PC-3 (cell line): ENCODE measurements at regions not wholly inside any gene's neighbourhood (a gene's known extent, or its start where the extent isn't known, plus 50 kb on each side); places are given as distances from the start of the nearest gene placed in this dataset.

ENCODE experiments used
- ATAC-seq: fragments of 200-7000 bp; cut with Tn5 transposase; 2 replicates; pipeline ENCODE4 v1.9.1; 2020; ENCODE audit warnings: mild to moderate bottlenecking, moderate library complexity
- BruUV-seq: library from RNA; stranded (reverse); fragments of 400-500 nt; replicated peaks from 2 replicates; lab custom pipeline; 2021; lab: Mats Ljungman, UMichigan
- CTCF ChIA-PET: fragments of 300-600 bp; sonication (Branson Sonifier 250); formaldehyde crosslinking; loops from one replicate; lab custom pipeline; 2022; ENCODE audit warnings: antibody characterized with exemption; lab: Charles Lee
- POLR2A ChIA-PET: fragments of 300-600 bp; sonication (Branson Sonifier 250); formaldehyde crosslinking; loops from one replicate; lab custom pipeline; 2022; ENCODE audit warnings: antibody characterized with exemption; ENCODE audit not compliant: unreplicated experiment; lab: Charles Lee
- DNase-seq: peaks from one replicate; pipeline ENCODE4 v3.0.0-alpha.2; 2015
- H2AFZ ChIP-seq: fragments of 300-600 bp; sonication (generic); 2 replicates; pipeline ENCODE4 v1.6.0; 2016; ENCODE audit warnings: antibody characterized with exemption, low read length
- H3F3A ChIP-seq: fragments of 300-600 bp; sonication (generic); one replicate; pipeline ENCODE4 v1.6.0; 2017; ENCODE audit warnings: antibody characterized with exemption, low read length, control low read depth, mild to moderate bottlenecking; ENCODE audit not compliant: unreplicated experiment
- H3K27ac ChIP-seq: fragments of 300-600 bp; sonication (generic); 2 replicates; pipeline ENCODE4 v1.5.1; 2016; ENCODE audit warnings: mild to moderate bottlenecking, low read length
- H3K27me3 ChIP-seq: fragments of 300-600 bp; sonication (generic); 2 replicates; pipeline ENCODE4 v1.6.1; 2016; ENCODE audit warnings: low read length, mixed read lengths
- H3K36me3 ChIP-seq: fragments of 300-600 bp; sonication (generic); 2 replicates; pipeline ENCODE4 v1.6.1; 2016; ENCODE audit warnings: low read depth, mixed run types, low read length, mixed read lengths
- H3K4me1 ChIP-seq: fragments of 300-600 bp; sonication (generic); 2 replicates; pipeline ENCODE4 v1.5.1; 2016; ENCODE audit warnings: low read length; ENCODE audit not compliant: insufficient read depth
- H3K4me2 ChIP-seq: fragments of 300-600 bp; sonication (generic); 2 replicates; pipeline ENCODE4 v1.6.0; 2016; ENCODE audit warnings: low read length
- H3K4me3 ChIP-seq: fragments of 300-600 bp; sonication (generic); 2 replicates; pipeline ENCODE4 v1.5.1; 2016; ENCODE audit warnings: mild to moderate bottlenecking, low read length, mixed read lengths
- H3K79me2 ChIP-seq: fragments of 300-600 bp; sonication (generic); 2 replicates; pipeline ENCODE4 v1.6.1; 2017; ENCODE audit warnings: low read length, mixed read lengths
- H3K9ac ChIP-seq: fragments of 300-600 bp; sonication (generic); 2 replicates; pipeline ENCODE4 v1.6.0; 2016; ENCODE audit warnings: mild to moderate bottlenecking, low read length
- H3K9me2 ChIP-seq: fragments of 300-600 bp; sonication (generic); replicated peaks from 2 replicates; pipeline ENCODE4 v1.6.1; 2016; ENCODE audit warnings: mixed run types, low read length, mixed read lengths
- H3K9me3 ChIP-seq: fragments of 300-600 bp; sonication (generic); 2 replicates; pipeline ENCODE4 v1.6.1; 2016; ENCODE audit warnings: low read length, mixed read lengths
- H4K20me1 ChIP-seq: fragments of 300-600 bp; sonication (generic); 2 replicates; pipeline ENCODE4 v1.6.1; 2016; ENCODE audit warnings: low read length, mixed read lengths
- CTCF ChIP-seq: fragments of 300-600 bp; sonication (generic); conservative IDR thresholded peaks from 2 replicates; pipeline ENCODE4 v1.5.1; 2017; ENCODE audit warnings: antibody characterized with exemption, low read depth, mild to moderate bottlenecking, low read length
- EZH2 ChIP-seq: fragments of 300-600 bp; sonication (generic); IDR thresholded peaks from one replicate; pipeline ENCODE4 v1.6.1; 2017; ENCODE audit warnings: antibody characterized with exemption, mild to moderate bottlenecking, low read length; ENCODE audit not compliant: unreplicated experiment
- EZH2phosphoT487 ChIP-seq: fragments of 300-600 bp; sonication (generic); IDR thresholded peaks from 2 replicates; pipeline ENCODE4 v1.6.1; 2018; ENCODE audit warnings: mild to moderate bottlenecking, antibody characterized with exemption, low read length, borderline replicate concordance
- intact Hi-C: fragments of 100-400 bp; cut with micrococcal nuclease; formaldehyde crosslinking; loops from 2 replicates; pipeline ENCODE4 v1.9.0; 2023

GRCh38 chr11:45423036-45423435, 136.9 kb upstream of the SYT13 start:
- H3K9me3 ChIP-seq, result no peaks in the 10 kb centered on the region
- H3K4me2 ChIP-seq, result no peak overlapping the region
- no TSS peak for BruUV-seq
- H3K27ac ChIP-seq, result no peak overlapping the region
- no peak overlapping the region for H2AFZ ChIP-seq
- H3K4me3 ChIP-seq, result no peak overlapping the region
- H3K79me2 ChIP-seq, result no peaks in the 10 kb centered on the region
- H3K36me3 ChIP-seq, result no peaks in the 10 kb centered on the region
- H3K9me2 ChIP-seq, result no peaks in the 10 kb centered on the region
- CTCF ChIA-PET, result no interaction called here
- no peak for TF ChIP-seq EZH2phosphoT487
- no peak for TF ChIP-seq CTCF
- no peak for TF ChIP-seq EZH2
- POLR2A ChIA-PET, result no interaction called here
- peaks cover 27% of the 10 kb centered on the region for H3K27me3 ChIP-seq
- DNase-seq (no peak), ATAC-seq (no peak)
- H3F3A ChIP-seq, result no peaks in the 10 kb centered on the region
- H3K4me1 ChIP-seq, result no peaks in the 10 kb centered on the region
- no peaks in the 10 kb centered on the region for H4K20me1 ChIP-seq
- intact Hi-C loops, result no loop called here
- H3K9ac ChIP-seq, result no peak overlapping the region

- no peaks in the 10 kb centered on the region for H3K4me1 ChIP-seq
- no peaks in the 10 kb centered on the region for H3F3A ChIP-seq
- ATAC-seq (no peak), DNase-seq (no peak)
- H3K9ac ChIP-seq, result no peak overlapping the region
- no TSS peak for BruUV-seq
- no peaks in the 10 kb centered on the region for H3K9me3 ChIP-seq
- H2AFZ ChIP-seq, result no peak overlapping the region
- ChIA-PET POLR2A (no interaction called here), CTCF (no interaction called here)
- TF ChIP-seq EZH2phosphoT487 (no peak), EZH2 (no peak), CTCF (no peak)
- H3K4me2 ChIP-seq, result no peak overlapping the region
- intact Hi-C loops, result no loop called here
- no peak overlapping the region for H3K27ac ChIP-seq
- no peak overlapping the region for H3K4me3 ChIP-seq
- H3K36me3 ChIP-seq, result no peaks in the 10 kb centered on the region
- no peaks in the 10 kb centered on the region for H4K20me1 ChIP-seq
- H3K27me3 ChIP-seq, result peaks cover 34% of the 10 kb centered on the region
- no peaks in the 10 kb centered on the region for H3K9me2 ChIP-seq
- no peaks in the 10 kb centered on the region for H3K79me2 ChIP-seq
Observed at GRCh38 chr11:45414088-45414487, 127.9 kb upstream of the SYT13 start.

GRCh38 chr11:45413156-45413858, 127.2 kb upstream of the SYT13 start:
- ATAC-seq (no peak), DNase-seq (no peak)
- ChIA-PET POLR2A (no interaction called here), CTCF (no interaction called here)
- H4K20me1 ChIP-seq, result no peaks in the 10 kb centered on the region
- H3K9me2 ChIP-seq, result no peaks in the 10 kb centered on the region
- no peak overlapping the region for H2AFZ ChIP-seq
- H3K36me3 ChIP-seq, result no peaks in the 10 kb centered on the region
- BruUV-seq, result no TSS peak
- no peak for TF ChIP-seq EZH2phosphoT487
- no peak for TF ChIP-seq EZH2
- TF ChIP-seq CTCF, result no peak
- peaks cover 34% of the 10 kb centered on the region for H3K27me3 ChIP-seq
- no peak overlapping the region for H3K9ac ChIP-seq
- H3K27ac ChIP-seq, result no peak overlapping the region
- H3K4me3 ChIP-seq, result no peak overlapping the region
- H3K4me2 ChIP-seq, result no peak overlapping the region
- no peaks in the 10 kb centered on the region for H3K79me2 ChIP-seq
- no peaks in the 10 kb centered on the region for H3F3A ChIP-seq
- H3K4me1 ChIP-seq, result no peaks in the 10 kb centered on the region
- intact Hi-C loops, result no loop called here
- no peaks in the 10 kb centered on the region for H3K9me3 ChIP-seq
